Stimulated activated CD4-positive, alpha-beta T cell treated with anti-CD3 and anti-CD28 coated beads, Interleukin-15, amount 100 ng/mL, for 1 hour (primary cell): ENCODE measurements at regions not wholly inside any gene's neighbourhood (a gene's known extent, or its start where the extent isn't known, plus 50 kb on each side); places are given as distances from the start of the nearest gene placed in this dataset.

Source experiments
- DNase-seq, 2 donors: peaks; one replicate each; pipeline ENCODE4 v3.0.0-alpha.2; 2020; ENCODE audit warnings: low read depth in 1 of 2, low spot score in 1 of 2

DNA sequence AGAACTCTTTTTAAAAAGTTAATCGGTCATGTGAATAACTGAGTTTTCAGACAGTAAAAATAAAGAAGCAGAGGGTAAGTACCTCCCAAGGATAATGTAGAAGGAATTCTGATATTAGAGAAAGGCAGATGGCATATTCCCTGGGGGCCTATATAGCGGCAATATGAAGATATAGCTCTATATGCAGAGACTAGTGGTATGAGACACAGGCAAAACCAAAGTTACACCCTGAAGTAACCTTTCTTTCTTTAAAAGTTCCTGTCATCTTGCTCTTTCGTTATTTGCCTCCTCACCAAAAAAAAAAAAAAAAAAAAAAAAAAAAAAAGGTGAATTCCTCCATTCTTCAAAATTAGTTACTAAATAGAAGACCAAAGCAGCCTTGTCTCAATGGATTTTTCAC lies 76.2 kb upstream of the ARHGAP32 start:
- DNase-seq = no peak

GRCh38 chr11:129267716-129268115 lies 75.6 kb upstream of the ARHGAP32 start:
- no peak for DNase-seq

DNA sequence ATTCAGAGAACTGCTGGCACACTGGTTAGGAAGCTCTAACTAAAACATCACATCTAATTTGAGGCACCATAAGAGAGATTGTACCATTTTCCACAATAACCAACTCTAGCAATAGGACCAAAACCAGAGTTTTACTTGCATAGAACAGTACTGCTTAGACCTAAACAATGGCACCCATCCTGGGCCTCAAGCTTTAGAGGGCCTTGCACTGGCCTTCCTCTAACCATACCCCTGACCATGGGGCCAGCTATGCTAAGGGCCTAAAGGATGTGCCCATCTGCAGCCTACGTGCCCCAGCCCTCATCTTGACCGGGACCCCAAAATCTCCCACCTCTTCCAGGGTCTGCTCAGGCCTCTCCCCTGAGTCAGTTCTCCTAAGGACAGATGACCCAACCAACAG lies 74.4 kb upstream of the ARHGAP32 start:
- no peak for DNase-seq

- no peak for DNase-seq
Measured at GRCh38 chr11:129265125-129265788, 73.1 kb upstream of the ARHGAP32 start.

- no peak for DNase-seq
Measured at GRCh38 chr11:129264114-129264513, 72.0 kb upstream of the ARHGAP32 start.

DNA sequence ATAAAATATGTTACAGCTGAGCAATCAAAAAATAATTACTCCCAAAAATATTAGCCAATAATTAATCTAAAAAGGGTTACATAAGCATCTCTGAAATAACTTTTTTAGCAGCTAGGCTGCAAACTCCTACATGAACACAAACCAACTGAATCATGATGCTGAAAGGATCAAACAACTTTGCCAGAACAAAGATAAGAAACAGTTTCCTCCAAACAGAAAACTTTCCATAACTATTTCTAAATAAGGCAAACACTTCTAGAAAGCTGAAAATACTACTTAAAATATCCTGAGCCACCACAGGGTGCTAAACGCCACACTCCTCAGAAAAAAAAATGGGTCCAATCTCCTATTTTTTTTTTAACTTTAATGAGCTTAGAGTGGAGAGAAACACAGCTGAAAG lies 68.6 kb upstream of the ARHGAP32 start:
- no peak for DNase-seq

DNA sequence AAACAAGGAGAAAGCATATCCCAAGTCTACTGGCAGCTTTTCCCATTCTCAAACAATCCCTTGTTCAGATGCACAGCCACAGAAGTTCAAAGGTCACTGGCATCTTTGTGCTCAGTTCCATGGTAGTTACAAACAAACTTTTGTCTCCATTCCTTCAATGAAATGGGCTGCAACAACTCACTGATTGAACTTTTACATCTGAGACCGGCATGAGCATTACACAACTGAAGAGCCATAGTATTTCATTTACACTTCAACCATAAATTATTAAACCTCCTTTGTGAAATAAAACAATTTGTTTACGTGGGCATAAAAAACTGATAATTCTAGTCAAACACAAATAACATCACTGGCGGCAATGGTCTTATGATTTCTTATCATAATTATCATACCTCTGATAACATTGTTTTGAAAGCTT lies 67.8 kb upstream of the ARHGAP32 start:
- DNase-seq = no peak

GRCh38 chr11:129258205-129258604 lies 66.1 kb upstream of the ARHGAP32 start:
- no peak for DNase-seq

- no peak for DNase-seq
Measured at GRCh38 chr11:129257512-129257911, 65.4 kb upstream of the ARHGAP32 start.

DNA sequence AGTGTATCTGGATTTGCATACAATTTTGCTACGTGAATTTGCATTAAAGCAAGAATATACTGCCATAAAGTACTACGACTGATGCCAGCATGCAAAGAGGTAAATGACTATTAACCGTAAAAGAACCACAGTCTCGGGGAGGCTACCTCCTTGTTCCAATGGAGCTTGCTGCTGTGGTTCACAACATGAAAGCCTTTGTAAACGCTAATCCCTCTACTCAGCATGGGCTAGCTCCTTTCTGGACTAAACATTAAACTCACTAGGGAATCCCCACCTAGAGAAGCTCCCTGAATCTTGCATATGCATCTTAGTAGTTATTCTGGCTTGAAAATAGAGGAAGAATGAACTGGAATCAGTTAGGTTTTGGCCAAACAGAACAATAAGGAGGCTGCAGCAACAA lies 60.5 kb upstream of the ARHGAP32 start:
- no peak for DNase-seq

DNA sequence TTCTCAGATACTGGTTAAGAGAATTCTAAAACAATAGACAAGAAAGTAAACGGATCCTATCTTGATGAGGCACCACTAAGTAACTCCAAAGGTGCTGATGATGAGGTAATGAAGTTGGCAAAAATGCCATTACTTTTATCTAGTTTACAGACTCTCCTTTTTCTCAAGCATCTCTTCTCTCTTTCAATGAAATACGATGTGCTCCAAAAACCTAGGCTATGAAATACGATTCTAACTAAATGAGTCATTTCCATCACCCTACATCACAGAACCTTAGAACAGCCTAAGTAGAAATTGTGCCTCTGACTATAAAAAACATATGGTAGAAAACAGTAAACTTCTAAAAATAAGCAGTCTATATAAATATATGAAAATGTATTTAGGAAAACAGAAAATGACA lies 58.9 kb upstream of the ARHGAP32 start:
- no peak for DNase-seq

- DNase-seq = no peak
Measured at GRCh38 chr11:129249923-129250322, 57.8 kb upstream of the ARHGAP32 start.

GRCh38 chr11:129249351-129249750 lies 57.2 kb upstream of the ARHGAP32 start:
- DNase-seq = no peak

GRCh38 chr11:129248618-129249017 lies 56.5 kb upstream of the ARHGAP32 start:
- no peak for DNase-seq

GRCh38 chr11:129247135-129247534 lies 55.0 kb upstream of the ARHGAP32 start:
- no peak for DNase-seq

DNA sequence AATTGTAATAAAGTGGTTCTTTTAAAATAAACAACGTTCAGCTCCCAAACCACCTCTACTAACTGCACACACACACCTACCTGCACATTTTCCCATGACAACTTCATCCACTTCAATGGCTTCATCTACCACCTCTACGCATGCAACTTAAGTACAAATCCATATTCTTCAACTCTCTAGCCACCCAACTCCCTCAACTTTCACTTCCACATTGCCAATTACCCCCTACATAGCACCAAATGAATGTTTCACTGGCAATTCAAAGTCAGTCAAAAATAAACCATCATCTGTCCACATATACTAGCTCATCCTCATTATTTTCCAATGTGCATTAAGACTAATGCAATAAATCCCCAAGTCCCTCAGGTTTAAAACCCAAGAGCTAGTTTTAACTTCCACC lies 50.7 kb upstream of the ARHGAP32 start:
- DNase-seq = no peak
